Stimulated activated CD4-positive, alpha-beta T cell treated with anti-CD3 and anti-CD28 coated beads, Interleukin-15, amount 100 ng/mL, for 1 hour (primary cell): ENCODE measurements at regions not wholly inside any gene's neighbourhood (a gene's known extent, or its start where the extent isn't known, plus 50 kb on each side); places are given as distances from the start of the nearest gene placed in this dataset.

ENCODE experiments used
- DNase-seq, 2 donors: peaks; one replicate each; pipeline ENCODE4 v3.0.0-alpha.2; 2020; ENCODE audit warnings: low read depth in 1 of 2, low spot score in 1 of 2

DNA sequence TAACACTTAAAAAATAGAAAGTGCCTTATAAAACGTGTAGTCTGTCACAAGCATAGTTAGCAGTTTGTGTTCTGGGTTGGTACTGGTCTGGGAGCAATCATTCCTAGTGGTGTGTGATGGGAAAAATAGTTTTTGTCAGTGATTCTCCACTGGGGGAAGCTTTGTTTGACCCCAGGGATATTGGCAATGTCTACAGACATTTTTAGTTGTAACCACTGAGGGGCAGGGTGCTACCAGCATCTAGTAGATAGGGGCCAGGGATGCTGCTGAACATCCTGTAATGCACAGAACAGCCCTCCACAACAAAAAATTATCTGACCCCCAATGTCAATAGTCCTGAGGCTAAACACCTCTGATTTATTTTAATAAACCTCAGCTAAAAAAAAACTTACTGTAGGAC is 51.6 kb upstream of the CREB5 start:
- DNase-seq: no peak

- no peak for DNase-seq
These were observed 50.8 kb upstream of the CREB5 start for GRCh38 chr7:28361551-28361950.

DNA sequence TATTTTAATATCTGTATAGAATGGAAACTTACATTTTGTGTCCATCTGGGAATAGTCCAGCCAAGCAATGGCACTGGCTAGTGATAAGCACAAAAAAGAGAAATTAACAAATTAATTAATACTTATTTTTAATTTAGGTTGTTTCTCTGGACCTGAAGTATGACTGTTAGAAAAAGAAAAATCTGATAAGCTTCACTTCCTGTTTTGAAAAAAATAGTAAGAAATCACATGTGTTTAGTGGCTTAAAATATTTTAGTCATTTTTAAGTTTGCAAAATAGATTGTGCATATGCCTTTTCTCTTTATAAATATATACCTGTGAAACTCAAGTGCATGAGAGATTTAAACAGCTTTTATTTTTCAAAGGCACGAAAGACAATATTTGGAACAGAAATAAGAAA is 50.1 kb upstream of the CREB5 start:
- DNase-seq: no peak
